C4-2B (cell line): ENCODE measurements at regions not wholly inside any gene's neighbourhood (a gene's known extent, or its start where the extent isn't known, plus 50 kb on each side); places are given as distances from the start of the nearest gene placed in this dataset.

Source experiments
- ZFX ChIP-seq: fragments of 450-650 bp; IDR thresholded peaks from 2 replicates; pipeline ENCODE4 v1.6.1; 2017
- TF ChIP-seq, protein P1 (sequence below): fragments of 450-650 bp; conservative IDR thresholded peaks from 2 replicates; pipeline ENCODE4 v1.5.1; 2017; ENCODE audit warnings: mild to moderate bottlenecking

DNA sequence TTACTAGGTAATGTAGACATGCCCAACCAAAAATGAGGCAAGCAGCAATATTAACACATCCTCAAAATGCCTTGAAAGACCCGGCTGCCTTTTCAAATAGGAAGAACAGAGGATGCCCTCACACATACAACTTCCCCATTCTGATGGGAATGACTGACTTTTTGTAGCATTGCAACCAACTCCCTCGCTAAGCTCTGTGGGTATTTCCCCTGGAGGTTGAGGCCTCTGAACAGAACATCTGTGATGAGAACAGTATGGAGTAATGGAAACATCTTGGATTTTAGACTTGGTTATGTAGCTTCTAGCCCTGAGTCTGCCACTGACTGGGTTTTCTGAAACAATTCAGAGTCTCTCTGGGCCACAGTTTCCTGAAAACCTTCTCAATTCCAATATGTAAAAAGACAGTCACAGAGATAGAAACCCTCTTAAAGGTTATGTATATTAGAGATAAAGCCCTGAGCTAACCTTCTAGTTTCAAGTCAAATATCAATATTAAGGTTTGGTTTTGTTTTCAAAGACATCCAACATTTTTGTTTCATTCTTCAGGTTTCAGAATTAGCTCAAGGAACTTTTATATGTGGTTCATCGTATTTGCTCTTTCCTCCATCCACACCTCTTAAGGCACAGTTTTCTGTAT, 311.5 kb downstream of the SETD4 start:
- TF ChIP-seq, protein P1, sequence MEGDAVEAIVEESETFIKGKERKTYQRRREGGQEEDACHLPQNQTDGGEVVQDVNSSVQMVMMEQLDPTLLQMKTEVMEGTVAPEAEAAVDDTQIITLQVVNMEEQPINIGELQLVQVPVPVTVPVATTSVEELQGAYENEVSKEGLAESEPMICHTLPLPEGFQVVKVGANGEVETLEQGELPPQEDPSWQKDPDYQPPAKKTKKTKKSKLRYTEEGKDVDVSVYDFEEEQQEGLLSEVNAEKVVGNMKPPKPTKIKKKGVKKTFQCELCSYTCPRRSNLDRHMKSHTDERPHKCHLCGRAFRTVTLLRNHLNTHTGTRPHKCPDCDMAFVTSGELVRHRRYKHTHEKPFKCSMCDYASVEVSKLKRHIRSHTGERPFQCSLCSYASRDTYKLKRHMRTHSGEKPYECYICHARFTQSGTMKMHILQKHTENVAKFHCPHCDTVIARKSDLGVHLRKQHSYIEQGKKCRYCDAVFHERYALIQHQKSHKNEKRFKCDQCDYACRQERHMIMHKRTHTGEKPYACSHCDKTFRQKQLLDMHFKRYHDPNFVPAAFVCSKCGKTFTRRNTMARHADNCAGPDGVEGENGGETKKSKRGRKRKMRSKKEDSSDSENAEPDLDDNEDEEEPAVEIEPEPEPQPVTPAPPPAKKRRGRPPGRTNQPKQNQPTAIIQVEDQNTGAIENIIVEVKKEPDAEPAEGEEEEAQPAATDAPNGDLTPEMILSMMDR: no peak
- no peak for TF ChIP-seq ZFX
